Natural killer cell (primary cell): ENCODE measurements at regions not wholly inside any gene's neighbourhood (a gene's known extent, or its start where the extent isn't known, plus 50 kb on each side); places are given as distances from the start of the nearest gene placed in this dataset.

Source experiments
- ATAC-seq, 3 donors: fragments of 150-1000 bp in 2 of 3; fragments of 200-7000 bp in 1 of 3; cut with Tn5 transposase; 1 replicate in 1 of 3; 2 replicates in 2 of 3; pipeline ENCODE4 v1.10.0; 2021; ENCODE audit warnings: mild to moderate bottlenecking in 2 of 3, moderate library complexity in 2 of 3
- DNase-seq, 2 donors: peaks; one replicate each; pipeline versions ENCODE4 v3.0.0 to v3.0.0-alpha.2; 2013 to 2021; ENCODE audit warnings: mixed read lengths in 1 of 2
- H3K27ac ChIP-seq: one replicate; pipeline ENCODE4 v1.5.1; 2013; ENCODE audit warnings: mild to moderate bottlenecking, low read length
- H3K27me3 ChIP-seq: one replicate; pipeline ENCODE4 v1.6.1; 2013; ENCODE audit warnings: low read length; ENCODE audit not compliant: control insufficient read depth, insufficient read depth
- H3K36me3 ChIP-seq: one replicate; pipeline ENCODE4 v1.6.1; 2013; ENCODE audit warnings: low read length; ENCODE audit not compliant: control insufficient read depth, insufficient read depth
- H3K4me1 ChIP-seq: one replicate; pipeline ENCODE4 v1.6.1; 2013; ENCODE audit warnings: low read length; ENCODE audit not compliant: control insufficient read depth, insufficient read depth
- H3K4me3 ChIP-seq: one replicate; pipeline ENCODE4 v1.5.1; 2013; ENCODE audit warnings: low read length
- H3K9me3 ChIP-seq: one replicate; pipeline ENCODE4 v1.6.1; 2013; ENCODE audit warnings: low read length; ENCODE audit not compliant: control insufficient read depth, insufficient read depth
- H3K27ac Mint-ChIP-seq, 2 donors: one replicate each; pipeline ENCODE4 v1.8.0; 2022; ENCODE audit warnings: mild to moderate bottlenecking in 2 of 2, mixed read lengths in 2 of 2, moderate library complexity in 1 of 2
- H3K27me3 Mint-ChIP-seq, 2 donors: one replicate each; pipeline ENCODE4 v1.8.0; 2022; ENCODE audit warnings: low read depth in 2 of 2, mixed read lengths in 2 of 2
- H3K36me3 Mint-ChIP-seq: one replicate; pipeline ENCODE4 v1.8.0; 2022; ENCODE audit warnings: mixed read lengths
- H3K4me1 Mint-ChIP-seq, 2 donors: one replicate each; pipeline ENCODE4 v1.8.0; 2022; ENCODE audit warnings: mixed read lengths in 2 of 2
- H3K4me3 Mint-ChIP-seq: one replicate; pipeline ENCODE4 v1.8.0; 2022; ENCODE audit warnings: mild to moderate bottlenecking, moderate library complexity, mixed read lengths
- H3K9me3 Mint-ChIP-seq, 2 donors: one replicate each; pipeline ENCODE4 v1.8.0; 2022; ENCODE audit warnings: mixed read lengths in 2 of 2
- CTCF ChIP-seq: fragments of 200-600 bp; IDR thresholded peaks from one replicate; pipeline ENCODE4 v1.8.0; 2022; ENCODE audit warnings: antibody characterized with exemption
- WGBS: methylation state at CpG from one replicate; pipeline ENCODE4 v1.1.7; 2013; ENCODE audit warnings: missing lambda C conversion rate; ENCODE audit not compliant: insufficient coverage; 5-methylcytosine and 5-hydroxymethylcytosine counted together
- intact Hi-C: fragments of 100-400 bp; cut with micrococcal nuclease; formaldehyde crosslinking; loops from one replicate; pipeline ENCODE4 v1.14.2; 2022

DNA sequence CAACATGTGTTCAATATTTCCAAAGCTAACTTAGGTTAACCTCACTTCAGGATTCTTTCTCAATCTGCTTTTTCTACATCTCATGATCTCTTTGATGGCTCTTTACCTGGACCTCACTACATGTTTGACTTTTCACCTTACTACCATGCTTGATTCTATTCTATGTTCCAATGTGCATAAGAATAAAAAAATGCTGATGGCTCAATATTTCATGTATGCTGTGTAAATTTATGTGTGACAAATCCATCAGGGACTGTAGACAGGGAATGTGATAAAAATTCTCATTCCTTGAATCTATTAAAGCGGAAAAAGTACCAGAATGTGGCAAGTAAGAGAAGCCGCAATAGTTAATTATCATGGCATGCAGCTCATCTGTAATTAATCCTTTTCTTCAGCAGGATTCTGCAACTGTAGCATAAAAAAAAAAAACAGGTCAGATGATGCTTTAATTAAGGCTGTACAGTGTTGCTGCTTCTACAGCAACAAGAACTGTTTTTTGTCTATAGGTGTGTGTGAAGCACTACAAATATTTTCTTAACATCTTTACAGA, 276.9 kb upstream of the PRKD1 start:
- Mint-ChIP-seq H3K36me3 (no peaks in the 10 kb centered on the region), H3K27me3 (no peaks in the 10 kb centered on the region), H3K27ac (no peak overlapping the region), H3K4me3 (no peak overlapping the region), H3K4me1 (no peaks in the 10 kb centered on the region), H3K9me3 (peaks cover 3 to 5% of the 10 kb centered on the region in 2 donors)
- WGBS, result 92% methylated on average over 2 of the region's 2 CpGs
- no peak overlapping the region for H3K27ac ChIP-seq
- H3K4me3 ChIP-seq, result no peak overlapping the region
- DNase-seq, result no peak
- H3K9me3 ChIP-seq, result no peaks in the 10 kb centered on the region
- ATAC-seq, result no peak
- intact Hi-C loops, result no loop called here
- no peak for TF ChIP-seq CTCF
- no peaks in the 10 kb centered on the region for H3K4me1 ChIP-seq
- no peaks in the 10 kb centered on the region for H3K27me3 ChIP-seq
- H3K36me3 ChIP-seq, result no peaks in the 10 kb centered on the region

GRCh38 chr14:30209136-30209535, 281.5 kb upstream of the PRKD1 start:
- Histone ChIP-seq H3K27me3 (no peaks in the 10 kb centered on the region), H3K27ac (no peak overlapping the region), H3K4me3 (no peak overlapping the region), H3K9me3 (no peaks in the 10 kb centered on the region), H3K36me3 (no peaks in the 10 kb centered on the region), H3K4me1 (no peaks in the 10 kb centered on the region)
- Mint-ChIP-seq H3K9me3 (peaks cover 2 to 3% of the 10 kb centered on the region in 2 donors), H3K4me3 (no peak overlapping the region), H3K36me3 (no peaks in the 10 kb centered on the region), H3K4me1 (no peaks in the 10 kb centered on the region), H3K27ac (no peak overlapping the region), H3K27me3 (no peaks in the 10 kb centered on the region)
- intact Hi-C loops, result no loop called here
- no peak for DNase-seq
- WGBS, result 67% methylated on average over 1 of the region's 1 CpG
- no peak for TF ChIP-seq CTCF
- ATAC-seq, result no peak

DNA sequence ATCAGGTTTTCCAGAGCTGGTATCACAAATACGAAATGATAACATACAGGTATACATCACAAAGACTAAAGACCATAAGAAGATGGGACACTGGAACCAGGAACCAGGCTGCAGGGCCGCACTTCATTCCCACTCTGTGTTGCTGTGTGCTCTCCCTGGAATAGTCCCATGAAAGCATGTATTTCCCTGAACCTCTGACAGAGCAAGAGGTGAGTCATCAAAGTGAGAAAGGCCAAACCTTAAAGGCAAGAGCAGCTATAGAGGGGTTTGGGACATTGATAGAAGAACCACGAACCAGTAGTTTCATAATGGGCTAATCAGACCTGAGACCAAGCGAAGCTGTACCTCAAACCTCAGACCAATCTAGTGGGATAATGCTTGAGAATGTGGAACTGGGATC, 283.0 kb upstream of the PRKD1 start:
- no peak for TF ChIP-seq CTCF
- no peaks in the 10 kb centered on the region for H3K36me3 ChIP-seq
- DNase-seq (no peak), ATAC-seq (no peak)
- Mint-ChIP-seq H3K9me3 (peaks cover 0 to 3% of the 10 kb centered on the region in 2 donors), H3K27ac (no peak overlapping the region), H3K4me1 (no peaks in the 10 kb centered on the region), H3K4me3 (no peak overlapping the region), H3K27me3 (no peaks in the 10 kb centered on the region), H3K36me3 (no peaks in the 10 kb centered on the region)
- no peaks in the 10 kb centered on the region for H3K4me1 ChIP-seq
- no peak overlapping the region for H3K4me3 ChIP-seq
- H3K27ac ChIP-seq, result no peak overlapping the region
- WGBS, result 80% methylated on average over 4 of the region's 4 CpGs
- no peaks in the 10 kb centered on the region for H3K27me3 ChIP-seq
- H3K9me3 ChIP-seq, result no peaks in the 10 kb centered on the region
- intact Hi-C loops, result no loop called here

DNA sequence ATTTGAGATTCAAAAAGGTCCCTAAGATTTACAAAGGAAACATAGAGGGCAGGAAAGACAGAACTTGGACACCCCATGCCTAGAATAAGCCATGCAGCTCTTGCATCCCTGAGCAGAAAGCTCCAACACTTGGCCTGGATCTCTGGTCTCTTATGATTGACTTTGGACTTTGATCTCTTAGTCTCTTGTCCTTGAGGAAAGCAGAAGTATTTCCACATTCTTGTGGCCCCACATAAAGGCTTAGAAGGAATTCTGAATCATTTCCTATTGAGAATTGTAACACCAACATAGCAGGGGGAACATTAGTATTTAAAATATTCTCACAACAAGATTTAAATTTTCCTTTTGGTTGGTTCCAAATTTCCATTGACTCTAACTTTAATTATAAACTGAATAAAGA, 283.7 kb upstream of the PRKD1 start:
- H3K4me1 ChIP-seq, result no peaks in the 10 kb centered on the region
- no peaks in the 10 kb centered on the region for H3K36me3 ChIP-seq
- no peak overlapping the region for H3K27ac ChIP-seq
- no peak overlapping the region for H3K4me3 ChIP-seq
- H3K27me3 ChIP-seq, result no peaks in the 10 kb centered on the region
- ATAC-seq (no peak), DNase-seq (no peak)
- Mint-ChIP-seq H3K4me1 (no peaks in the 10 kb centered on the region), H3K27ac (no peak overlapping the region), H3K9me3 (peaks cover 0 to 3% of the 10 kb centered on the region in 2 donors), H3K27me3 (no peaks in the 10 kb centered on the region), H3K4me3 (no peak overlapping the region), H3K36me3 (no peaks in the 10 kb centered on the region)
- TF ChIP-seq CTCF, result no peak
- intact Hi-C loops, result no loop called here
- H3K9me3 ChIP-seq, result no peaks in the 10 kb centered on the region
